ENCODE measurements at regions not wholly inside any gene's neighbourhood (a gene's known extent, or its start where the extent isn't known, plus 50 kb on each side); places are given as distances from the start of the nearest gene placed in this dataset.
A peak's percentile ranks its signal among the peaks of the same experiment; 100 is the strongest.

DNA sequence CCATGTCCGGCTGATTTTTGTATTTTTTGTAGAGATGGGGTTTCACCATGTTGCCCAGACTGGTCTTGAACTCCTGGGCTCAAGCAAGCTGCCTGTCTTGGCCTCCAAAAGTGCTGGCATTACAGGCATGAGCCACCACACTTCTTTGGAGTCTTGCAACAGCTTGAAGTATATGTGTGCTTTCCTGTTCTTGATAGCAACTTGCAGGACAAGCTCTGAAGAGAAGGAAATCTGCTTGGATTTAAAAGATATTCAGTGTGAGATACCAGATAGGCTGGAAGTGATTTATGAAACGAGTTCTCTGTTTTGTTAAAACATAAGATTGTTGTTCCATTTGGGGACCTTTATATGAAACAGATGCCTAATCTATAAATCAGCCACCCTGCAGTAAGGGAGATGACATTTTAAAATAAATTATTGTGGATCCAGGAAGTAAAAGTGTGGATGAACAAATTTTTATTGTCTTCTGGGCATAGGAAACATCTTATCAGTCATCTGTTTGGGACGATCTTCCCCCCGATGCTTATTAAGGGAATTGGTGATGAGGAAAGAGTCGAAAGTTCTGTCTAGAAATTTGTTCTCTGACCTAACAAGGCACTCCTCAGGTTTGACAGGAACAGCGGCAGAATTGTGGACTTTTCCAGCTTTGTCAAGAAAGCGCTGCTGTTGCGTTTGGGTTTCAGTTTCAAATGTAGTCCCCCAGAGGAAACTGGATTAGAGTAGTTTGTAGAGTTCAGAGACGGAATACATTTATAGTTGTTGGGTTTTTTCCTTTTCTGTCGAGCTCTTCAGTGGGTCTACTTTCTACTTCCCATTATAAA lies 53.7 kb upstream of the MAGI1 start:
- Mint-ChIP-seq H3K27me3 (ENCODE audit: insufficient read depth, low read depth, poor library complexity) (peaks cover 5% of the 10 kb centered on the region), H3K9me3 (no peaks in the 10 kb centered on the region), H3K27ac (no peak overlapping the region), H3K4me3 (no peak overlapping the region), H3K36me3 (ENCODE audit: low read depth) (no peaks in the 10 kb centered on the region), H3K4me1 (peaks cover 3% of the 10 kb centered on the region; the same call in 1 of the 3 replicates)
- H3K27ac ChIP-seq (ENCODE audit: low read depth): no peak overlapping the region
- H3K27me3 ChIP-seq (ENCODE audit: insufficient read depth): no peaks in the 10 kb centered on the region
- H3K4me2 ChIP-seq: no peak overlapping the region
- H3K79me2 ChIP-seq (replicated peaks; ENCODE audit: insufficient read depth): no peaks in the 10 kb centered on the region
- TF ChIP-seq EZH2 (IDR thresholded peaks at IDR 0.05; ENCODE audit: low read depth, unreplicated experiment) (no peak), NANOG (IDR thresholded peaks at IDR 0.05; ENCODE audit: borderline replicate concordance) (no peak), POLR2AphosphoS5 (IDR thresholded peaks at IDR 0.05; ENCODE audit: low read depth) (no peak), ZNF114 (CRISPR knock-in tag; IDR thresholded peaks at IDR 0.05) (no peak), JUNB (IDR thresholded peaks at IDR 0.05; ENCODE audit: unreplicated experiment) (no peak), CTCF (conservative IDR thresholded peaks at IDR 0.05; ENCODE audit: low read depth in 2 of 2) (no peak), CREB1 (CRISPR knock-in tag; IDR thresholded peaks at IDR 0.05; ENCODE audit: low read depth) (no peak)
- no peaks in the 10 kb centered on the region for H4K20me1 ChIP-seq (replicated peaks; ENCODE audit: insufficient read depth)
- peak overlapping the region; percentile 77 for H2AFZ ChIP-seq
- H3K4me3 ChIP-seq: no peak overlapping the region
- H3K9me2 ChIP-seq (ENCODE audit: insufficient read depth): no peaks in the 10 kb centered on the region
- ATAC-seq (no peak), DNase-seq (ENCODE audit: low spot score) (no peak)
- no peaks in the 10 kb centered on the region for H3F3A ChIP-seq (replicated peaks; ENCODE audit: low read depth)
- H3K4me1 ChIP-seq (ENCODE audit: insufficient read depth): no peaks in the 10 kb centered on the region
- H3K36me3 ChIP-seq (ENCODE audit: insufficient read depth): no peaks in the 10 kb centered on the region

Measured in GM23338 (cell line).